Stimulated activated CD4-positive, alpha-beta T cell treated with anti-CD3 and anti-CD28 coated beads, TNF-alpha, amount 100 ng/mL, for 24 hours (primary cell): ENCODE measurements at regions not wholly inside any gene's neighbourhood (a gene's known extent, or its start where the extent isn't known, plus 50 kb on each side); places are given as distances from the start of the nearest gene placed in this dataset.

ENCODE experiments used
- DNase-seq, 3 experiments: peaks; one replicate each; pipeline ENCODE4 v3.0.0-alpha.2; 2020; ENCODE audit warnings: low read depth in 3 of 3

- no peak for DNase-seq
These were observed 103.4 kb downstream of the IL20RB start for GRCh38 chr3:137061186-137061585.

DNA sequence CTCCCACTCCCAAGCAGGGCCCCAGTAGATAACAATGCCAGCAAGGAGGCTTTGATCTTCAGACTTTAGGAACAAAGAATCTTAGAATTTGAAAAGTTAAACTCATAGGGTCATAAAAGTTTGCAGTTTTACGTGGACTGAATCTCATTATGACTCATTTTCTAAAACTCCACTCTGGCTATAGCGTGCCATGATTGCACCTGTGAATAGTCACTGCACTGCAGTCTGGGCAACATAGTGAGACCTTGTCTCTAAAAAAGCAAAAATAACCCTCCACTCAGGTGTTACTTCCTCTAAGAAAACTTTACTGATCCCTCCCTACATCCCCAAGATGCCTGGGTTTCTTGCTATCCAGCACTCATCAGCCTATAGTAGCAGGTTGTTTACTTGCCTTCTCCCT lies 104.5 kb downstream of the IL20RB start:
- DNase-seq, result no peak

- no peak for DNase-seq
These were observed 107.6 kb downstream of the IL20RB start for GRCh38 chr3:137065381-137065780.

GRCh38 chr3:137066092-137066491 lies 108.3 kb downstream of the IL20RB start:
- no peak for DNase-seq

- no peak for DNase-seq
These were observed 113.3 kb downstream of the IL20RB start for GRCh38 chr3:137071104-137071503.

DNA sequence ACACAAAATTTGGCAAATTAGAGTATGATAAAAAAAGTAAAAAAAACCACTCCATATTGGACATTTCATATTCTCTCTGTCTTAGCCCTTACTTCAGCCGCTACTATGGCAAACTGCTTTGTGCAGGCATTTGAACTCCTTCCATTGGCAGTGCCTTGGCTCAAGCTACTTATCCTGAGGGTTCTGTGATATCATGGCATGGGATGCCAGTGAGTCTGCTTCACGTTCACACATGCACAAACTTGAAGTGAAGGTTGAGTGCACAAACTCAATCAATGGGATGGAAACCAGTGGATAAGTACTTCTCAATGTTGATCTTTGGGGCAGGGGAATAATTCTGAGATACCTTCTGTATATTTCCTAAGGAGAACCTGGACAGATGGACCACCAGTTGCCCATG lies 117.2 kb downstream of the IL20RB start:
- no peak for DNase-seq

DNA sequence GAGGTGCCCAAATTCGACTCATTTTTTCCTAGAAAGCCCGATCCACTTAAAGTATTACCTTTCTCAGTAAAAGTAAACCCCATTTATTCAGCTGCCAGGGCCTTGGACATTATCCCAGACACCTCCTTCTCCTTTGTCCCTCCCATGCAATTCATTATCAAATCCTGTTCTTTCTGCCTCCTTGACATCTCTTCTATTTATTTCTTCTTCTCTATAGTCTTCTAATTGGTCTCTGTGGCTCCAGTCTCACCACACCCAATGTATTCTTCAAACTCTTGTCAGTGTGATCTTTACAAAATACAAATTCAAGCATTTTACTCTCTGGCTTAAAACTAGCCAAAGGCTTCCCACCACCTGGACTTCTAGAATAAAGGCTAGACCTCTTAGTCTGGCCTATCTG lies 120.3 kb downstream of the IL20RB start:
- DNase-seq, result no peak

DNA sequence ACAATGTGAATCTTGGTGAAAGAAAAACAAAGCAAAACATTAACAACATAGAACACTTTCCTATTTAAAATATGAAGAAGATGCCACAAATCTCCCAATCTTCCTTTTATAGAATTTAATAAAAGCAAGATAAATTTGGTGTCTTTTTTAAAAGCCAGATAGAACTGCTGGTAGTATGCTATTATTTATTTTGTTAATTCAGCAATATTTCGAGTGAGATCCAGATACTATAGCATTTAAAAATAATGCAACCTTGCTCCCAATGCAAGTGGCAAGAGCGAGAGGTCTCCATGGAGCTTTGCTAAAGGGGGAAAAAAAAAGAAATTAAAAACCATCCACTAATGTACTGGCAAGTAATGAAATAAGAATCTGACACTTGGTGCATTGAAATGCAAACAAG lies 121.8 kb downstream of the IL20RB start:
- no peak for DNase-seq

GRCh38 chr3:137081711-137082110 lies 123.9 kb downstream of the IL20RB start:
- no peak for DNase-seq

GRCh38 chr3:137082763-137083162 lies 125.0 kb downstream of the IL20RB start:
- DNase-seq, result no peak

- DNase-seq, result no peak
These were observed 125.5 kb downstream of the IL20RB start for GRCh38 chr3:137083332-137083731.

- no peak for DNase-seq
These were observed 126.8 kb downstream of the IL20RB start for GRCh38 chr3:137084586-137084985.

GRCh38 chr3:137097386-137097785 lies 139.6 kb downstream of the IL20RB start:
- DNase-seq, result no peak

- no peak for DNase-seq
These were observed 140.1 kb downstream of the IL20RB start for GRCh38 chr3:137097852-137098251.

DNA sequence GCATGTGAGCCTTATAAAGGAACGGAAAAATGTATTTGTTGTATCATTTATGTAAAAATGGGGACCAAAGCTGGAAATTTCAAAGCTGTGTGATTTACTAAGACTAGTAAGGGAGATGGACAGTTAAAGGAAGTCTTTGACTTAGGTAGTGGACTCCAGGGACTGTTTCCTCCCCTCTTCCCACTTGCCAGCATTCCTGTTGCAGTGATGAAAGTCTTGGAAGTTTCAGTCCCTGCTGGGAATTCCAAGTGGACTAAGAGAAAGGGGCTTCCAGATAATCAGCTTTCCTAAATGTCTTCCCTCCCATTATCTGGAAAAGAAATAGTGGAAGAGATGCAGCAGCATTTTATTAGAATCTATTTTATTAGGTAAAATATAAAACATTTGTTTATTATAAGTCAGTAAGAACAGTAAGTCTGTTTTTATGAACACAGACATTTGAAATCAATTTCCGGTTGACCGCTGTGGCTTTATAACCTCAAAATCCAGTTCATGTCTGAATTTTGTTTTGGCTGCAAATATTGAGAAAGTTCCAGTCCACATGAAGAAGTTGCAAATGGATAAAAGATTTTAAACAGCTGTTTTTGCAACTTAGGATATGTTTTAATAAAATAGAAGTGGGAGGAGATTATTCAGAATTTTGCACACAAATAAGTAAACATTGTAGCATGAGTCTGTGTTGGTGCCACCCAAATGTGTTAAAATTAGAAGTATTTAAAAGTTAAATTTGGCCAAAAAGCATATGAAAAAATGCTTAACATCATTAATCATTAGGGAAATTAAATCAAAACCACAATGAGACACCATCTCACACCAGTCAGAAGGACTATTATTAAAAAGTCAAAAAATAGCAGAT lies 141.8 kb downstream of the IL20RB start:
- no peak for DNase-seq

GRCh38 chr3:137100326-137100725 lies 142.5 kb downstream of the IL20RB start:
- no peak for DNase-seq

GRCh38 chr3:137103739-137104138 lies 146.0 kb downstream of the IL20RB start:
- DNase-seq, result no peak

- DNase-seq, result no peak
These were observed 147.6 kb downstream of the IL20RB start for GRCh38 chr3:137105277-137105977.

DNA sequence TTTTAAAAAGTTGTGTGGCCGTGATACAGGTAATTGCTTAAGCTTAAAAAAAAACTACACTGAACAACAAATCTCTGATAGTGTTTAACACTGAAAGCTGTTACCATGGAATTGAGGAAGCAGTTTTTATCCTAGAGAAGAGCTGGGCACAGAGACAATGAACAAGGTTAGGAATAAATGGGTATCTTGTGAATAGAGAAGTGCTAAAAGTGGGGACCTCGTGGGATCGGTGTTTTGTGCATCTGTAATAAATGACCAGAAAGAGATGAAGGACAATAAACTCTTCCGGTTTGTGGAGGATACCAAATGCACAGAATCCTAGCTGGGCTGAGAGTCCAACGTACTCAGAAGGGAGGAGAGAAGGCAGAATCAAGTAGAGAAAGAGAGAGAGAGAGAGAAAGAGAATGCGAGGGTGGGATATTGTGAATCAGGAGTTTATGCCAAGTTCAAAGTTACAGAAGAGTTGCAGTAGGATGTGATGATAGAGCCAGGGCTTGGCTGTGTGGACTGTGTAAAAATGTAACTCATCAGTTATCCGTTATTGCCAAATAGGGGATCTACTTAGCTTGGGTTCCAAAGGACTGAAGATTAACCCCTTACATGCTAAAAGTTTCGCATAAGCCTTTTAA lies 148.9 kb downstream of the IL20RB start:
- no peak for DNase-seq

GRCh38 chr3:137108699-137109440 lies 151.1 kb downstream of the IL20RB start:
- DNase-seq, result no peak

GRCh38 chr3:137110392-137110996 lies 152.7 kb downstream of the IL20RB start:
- no peak for DNase-seq

DNA sequence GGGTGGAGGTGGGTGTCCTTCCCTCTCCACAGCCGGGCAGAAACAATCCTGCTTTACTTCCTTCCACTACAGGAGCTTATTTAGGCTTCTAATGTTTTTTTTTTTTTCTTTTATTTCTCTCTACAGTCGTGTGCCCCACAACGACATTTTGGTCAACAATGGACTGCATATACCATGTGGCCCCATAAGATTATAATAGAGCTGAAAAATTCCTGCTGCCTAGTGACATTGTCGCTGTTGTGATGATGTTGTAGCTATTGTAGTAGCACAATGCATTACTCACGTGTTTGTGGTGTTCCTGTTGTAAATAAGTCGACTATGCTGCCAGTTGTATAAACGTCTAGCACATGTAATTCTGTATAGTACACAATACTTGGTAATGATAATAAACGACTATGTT lies 153.7 kb downstream of the IL20RB start:
- DNase-seq, result no peak
